Kidney glomerular epithelial cell (primary cell): ENCODE measurements at regions not wholly inside any gene's neighbourhood (a gene's known extent, or its start where the extent isn't known, plus 50 kb on each side); places are given as distances from the start of the nearest gene placed in this dataset.
"Not testable (repeated sequence)": the region's sequence is repeated elsewhere in the genome, so short reads cannot be mapped to it uniquely, and the experiment has no call there.

Experiments
- DNase-seq: peaks from one replicate; lab custom pipeline; 2025; lab: John Stamatoyannopoulos, UW

- no peak for DNase-seq
Measured at GRCh38 chr2:241957276-241957675, 87.7 kb downstream of the RTP5 start.

GRCh38 chr2:241958818-241959545 is 89.5 kb downstream of the RTP5 start:
- DNase-seq: no peak

GRCh38 chr2:241959751-241960269 is 90.3 kb downstream of the RTP5 start:
- no peak for DNase-seq

DNA sequence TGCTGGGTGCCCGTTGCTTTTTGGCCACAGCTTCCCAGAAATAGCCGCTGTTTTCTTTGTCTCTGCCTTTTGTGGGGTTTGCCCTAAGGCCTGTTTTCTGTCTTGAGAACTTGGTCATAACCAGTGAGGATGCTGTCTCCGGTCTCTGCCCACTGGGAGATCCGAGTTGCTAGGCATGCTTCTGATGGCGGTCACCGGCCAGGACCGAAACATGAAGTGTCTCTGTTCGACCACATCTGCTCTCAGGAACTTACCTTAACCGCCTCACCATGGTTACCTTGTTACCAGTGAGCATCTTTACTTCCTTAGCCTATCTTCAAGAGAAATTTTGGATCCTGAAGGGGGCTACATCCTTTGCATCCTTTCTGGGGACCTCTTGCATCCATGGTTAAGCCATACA is 91.9 kb downstream of the RTP5 start:
- no peak for DNase-seq

GRCh38 chr2:241964133-241964532 is 94.6 kb downstream of the RTP5 start:
- DNase-seq: no peak

DNA sequence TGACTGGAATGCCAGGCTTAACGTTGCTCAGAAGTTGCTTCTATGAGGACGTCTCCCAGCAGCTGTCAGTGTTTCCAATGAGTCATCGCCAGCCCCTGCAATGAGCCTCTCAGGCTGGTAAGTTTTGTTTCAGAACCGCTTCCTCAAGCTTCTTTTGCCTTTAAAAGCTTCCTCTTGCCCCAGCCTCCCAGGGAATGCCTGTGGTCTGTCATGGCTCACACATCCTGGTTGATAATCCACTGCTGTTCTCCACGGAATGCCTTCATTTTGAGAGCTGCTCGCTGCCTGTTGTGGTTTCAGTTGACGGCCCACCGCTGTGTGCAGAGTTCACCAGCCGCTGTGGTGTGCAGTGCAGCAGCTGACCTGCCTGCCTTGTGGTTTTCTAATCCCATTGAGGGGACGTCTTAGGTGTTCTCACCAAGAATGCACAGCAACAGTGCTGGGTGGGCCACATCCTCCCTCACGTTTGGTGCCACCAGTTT is 96.4 kb downstream of the RTP5 start:
- peak; percentile 95 for DNase-seq

DNA sequence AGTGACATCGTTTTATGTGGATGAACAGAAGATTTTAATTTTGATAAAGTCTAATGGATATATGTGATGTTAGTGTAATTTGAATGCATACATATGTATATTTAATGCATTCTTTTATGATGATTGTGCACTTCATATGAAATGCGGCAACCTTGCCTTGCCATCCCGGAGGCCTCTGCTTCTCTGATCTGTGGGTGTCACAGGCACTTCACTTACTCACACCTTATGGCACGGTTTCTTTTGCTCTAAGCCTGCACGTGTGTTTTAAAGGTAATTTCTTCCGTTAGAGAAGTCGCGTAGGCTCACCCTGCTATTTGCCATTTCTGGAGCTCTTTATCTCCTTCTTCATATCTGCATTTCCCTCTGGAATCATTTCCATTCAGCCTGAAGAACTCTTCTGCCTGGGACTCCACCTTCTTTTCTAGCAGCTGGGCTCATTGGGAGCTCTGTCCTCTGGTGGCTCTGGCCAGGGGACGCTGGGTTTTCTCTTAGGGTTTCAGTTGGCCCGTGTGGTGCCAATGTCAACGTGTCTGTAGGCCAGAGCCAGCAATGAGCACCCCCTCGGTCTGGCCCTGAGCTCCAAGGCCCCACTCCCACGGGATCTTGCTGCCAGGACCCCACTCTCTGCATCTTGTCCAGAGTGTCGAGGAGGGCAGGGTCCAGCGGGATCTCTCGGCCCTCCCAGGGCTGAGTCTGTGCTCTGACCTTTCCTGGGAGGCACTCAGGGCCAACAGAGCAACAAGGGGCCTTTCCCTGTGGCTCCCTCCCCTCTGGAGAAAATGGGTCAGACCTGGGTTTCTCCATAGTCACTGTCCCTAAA is 97.3 kb downstream of the RTP5 start:
- no peak for DNase-seq

DNA sequence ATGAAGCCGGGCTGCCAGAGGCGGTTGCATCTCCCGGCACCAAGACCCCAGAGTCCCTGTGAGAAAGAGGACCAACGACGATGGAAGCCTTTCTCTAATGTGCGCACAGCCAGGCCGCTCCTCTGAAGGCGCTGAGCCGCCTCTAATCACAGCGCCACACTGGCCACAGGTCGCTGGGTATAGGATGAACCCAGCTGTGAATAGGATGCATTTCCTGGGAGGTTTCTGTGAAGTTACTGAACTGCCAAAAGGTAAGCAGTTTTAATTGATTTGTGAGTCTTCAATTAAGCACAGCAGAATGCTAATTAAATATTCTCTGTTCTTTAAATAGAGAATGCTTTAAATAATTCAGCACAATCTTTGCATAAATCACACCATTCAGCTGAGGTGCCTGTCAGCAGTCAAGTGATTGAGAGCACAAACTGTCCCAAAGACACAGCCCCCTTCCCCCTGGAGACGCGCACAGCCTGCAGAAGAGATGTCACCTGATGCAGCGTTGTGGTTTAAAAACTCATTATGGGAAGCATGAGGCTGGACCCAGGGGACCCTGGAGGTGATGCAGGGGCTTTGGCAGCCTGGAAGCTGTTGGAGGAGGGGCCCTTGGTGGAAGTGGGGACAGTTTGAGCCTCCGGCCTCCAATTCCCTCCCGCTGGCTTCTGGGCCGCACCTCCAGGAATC is 98.1 kb downstream of the RTP5 start:
- no peak for DNase-seq

DNA sequence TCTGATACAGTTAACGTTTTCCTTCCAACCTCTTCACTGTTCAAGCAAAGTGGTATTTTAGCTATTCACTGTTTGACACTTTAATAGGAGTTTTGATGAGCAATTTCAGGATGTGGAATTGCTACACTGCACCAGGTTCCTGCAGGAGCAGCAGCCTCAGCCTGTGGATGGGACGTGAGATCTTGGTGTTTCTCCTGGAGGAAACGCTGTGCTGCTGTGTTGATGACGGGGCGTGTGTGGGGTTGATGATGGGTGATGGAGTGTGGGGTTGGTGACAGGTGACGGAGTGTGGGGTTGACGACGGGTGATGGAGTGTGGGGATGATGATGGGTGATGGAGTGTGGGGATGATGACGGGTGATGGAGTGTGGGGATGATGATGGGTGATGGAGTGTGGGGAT is 98.9 kb downstream of the RTP5 start:
- DNase-seq: no peak

DNA sequence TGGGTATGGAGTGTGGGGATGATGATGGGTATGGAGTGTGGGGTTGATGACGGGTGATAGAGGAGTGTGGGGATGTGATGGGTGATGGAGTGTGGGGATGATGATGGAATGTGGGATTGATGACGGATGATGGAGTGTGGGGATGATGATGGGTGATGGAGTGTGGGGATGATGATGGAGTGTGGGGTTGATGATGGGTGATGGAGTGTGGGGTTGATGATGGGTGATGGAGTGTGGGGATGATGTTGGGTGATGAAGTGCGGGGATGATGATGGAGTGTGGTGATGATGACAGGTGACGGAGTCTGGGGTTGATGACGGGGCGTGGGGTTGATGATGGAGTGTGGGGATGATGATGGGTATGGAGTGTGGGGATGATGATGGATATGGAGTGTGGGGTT is 99.7 kb downstream of the RTP5 start:
- DNase-seq: not testable (repeated sequence)

GRCh38 chr2:241970716-241971115 is 101.2 kb downstream of the RTP5 start:
- no peak for DNase-seq

GRCh38 chr2:241974096-241974495 is 104.6 kb downstream of the RTP5 start:
- DNase-seq: no peak

DNA sequence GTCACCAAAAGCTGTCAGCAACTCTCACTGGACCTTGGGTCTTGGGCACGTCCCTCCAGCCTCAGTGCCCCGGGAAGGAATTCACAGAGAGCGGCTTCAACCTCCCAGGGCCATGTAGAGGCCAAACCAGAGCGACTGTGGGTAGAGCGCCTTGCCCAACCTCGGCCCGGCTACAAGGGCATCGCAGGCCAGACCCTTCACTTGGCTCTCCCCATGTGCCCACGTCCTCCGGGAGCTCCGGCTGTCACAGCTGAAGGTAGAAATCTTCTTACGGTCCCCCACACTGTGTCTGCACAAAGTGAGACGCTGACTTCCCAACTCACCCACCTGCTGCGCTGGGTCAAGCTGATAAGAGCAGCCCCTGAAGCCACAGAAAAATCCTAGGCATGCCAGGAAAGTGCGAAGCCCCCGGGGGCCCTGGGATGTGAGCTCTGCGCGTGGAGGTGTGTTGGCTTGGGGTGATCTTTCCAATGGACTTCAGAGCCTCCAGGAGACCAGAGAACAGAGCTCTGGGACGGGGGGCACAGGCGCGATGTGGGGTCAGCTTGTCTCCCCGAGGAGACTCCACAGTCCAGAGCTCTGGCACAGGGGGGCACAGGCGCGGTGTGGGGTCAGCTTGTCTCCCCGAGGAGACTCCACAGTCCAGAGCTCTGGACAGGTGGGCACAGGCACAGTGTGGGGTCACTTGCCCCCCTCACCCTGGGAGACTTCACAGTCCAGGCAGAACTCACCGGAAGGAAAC is 105.5 kb downstream of the RTP5 start:
- DNase-seq: no peak

DNA sequence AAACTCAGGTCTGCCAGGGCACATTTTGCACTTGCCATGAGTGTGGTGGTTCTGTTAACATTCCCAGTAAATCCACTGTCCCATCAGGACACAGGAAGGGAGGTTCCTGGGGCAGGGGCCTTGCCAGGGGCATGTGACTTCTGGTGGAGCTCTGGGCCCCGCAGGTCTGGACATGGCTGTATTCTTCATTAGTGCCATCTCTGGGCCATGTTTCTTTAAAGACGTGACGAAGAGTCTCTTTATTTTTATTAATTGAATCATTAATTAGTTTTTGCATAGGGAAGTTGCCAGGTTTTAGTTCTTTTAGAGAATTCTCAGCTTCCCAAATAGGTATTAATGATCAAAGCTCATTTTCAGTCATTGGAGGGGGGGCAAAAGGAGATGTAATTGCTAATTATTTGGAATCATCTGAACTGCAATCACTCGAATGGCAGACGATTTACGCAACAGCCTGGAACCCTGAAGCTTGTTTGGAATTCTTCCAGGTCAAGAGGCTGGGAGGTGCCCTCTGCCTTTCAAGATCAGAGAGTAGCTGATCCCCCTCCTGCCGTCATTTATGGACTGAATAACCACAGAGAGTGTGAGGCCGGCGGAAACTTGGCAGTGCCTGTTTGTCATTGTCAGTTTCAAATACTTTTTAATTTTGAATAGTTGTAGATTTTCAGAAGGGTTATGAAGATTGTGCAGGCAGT is 106.2 kb downstream of the RTP5 start:
- DNase-seq: peak; percentile 8

DNA sequence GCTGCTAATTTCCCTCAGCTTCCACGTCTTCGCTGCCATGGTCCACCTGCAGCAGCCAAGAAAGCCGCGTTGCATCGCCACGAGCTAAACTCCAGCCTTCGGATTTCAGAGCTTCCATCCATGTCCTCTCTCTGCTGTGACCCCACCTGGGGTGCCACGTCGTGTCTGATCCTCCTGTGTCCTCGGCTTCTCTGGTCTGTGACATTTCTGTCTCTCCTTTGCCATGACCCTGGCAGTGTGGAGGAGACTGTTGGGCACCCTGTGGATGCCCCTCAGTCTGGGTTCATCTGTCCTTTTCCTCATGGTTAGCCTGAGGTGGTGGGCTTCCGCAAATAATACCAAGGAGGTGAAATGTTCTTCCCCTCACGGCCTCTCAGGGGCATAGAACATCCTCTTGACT is 106.8 kb downstream of the RTP5 start:
- no peak for DNase-seq

- DNase-seq: no peak
Measured at GRCh38 chr2:241977557-241978300, 108.2 kb downstream of the RTP5 start.

GRCh38 chr2:241978670-241979069 is 109.1 kb downstream of the RTP5 start:
- DNase-seq: no peak

DNA sequence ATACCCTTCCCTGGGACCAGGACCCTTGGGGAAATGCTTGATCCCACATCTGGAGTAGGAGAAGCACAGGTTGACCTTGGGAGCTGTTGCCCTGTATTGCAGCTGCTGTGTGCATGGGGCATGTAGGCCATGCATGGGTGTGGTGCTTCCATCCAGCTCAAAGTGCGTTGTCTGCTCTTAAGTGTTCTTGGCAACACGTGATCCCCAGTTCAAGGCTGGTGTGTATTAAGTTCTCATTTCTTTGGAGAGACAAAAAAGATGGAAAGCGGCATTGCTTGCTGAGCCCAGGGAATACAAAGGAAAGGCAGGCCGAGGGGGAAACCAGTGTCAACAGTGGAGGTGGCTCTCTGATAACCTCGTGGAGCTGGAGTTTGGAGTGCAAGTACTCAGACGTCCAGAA is 110.7 kb downstream of the RTP5 start:
- DNase-seq: no peak

DNA sequence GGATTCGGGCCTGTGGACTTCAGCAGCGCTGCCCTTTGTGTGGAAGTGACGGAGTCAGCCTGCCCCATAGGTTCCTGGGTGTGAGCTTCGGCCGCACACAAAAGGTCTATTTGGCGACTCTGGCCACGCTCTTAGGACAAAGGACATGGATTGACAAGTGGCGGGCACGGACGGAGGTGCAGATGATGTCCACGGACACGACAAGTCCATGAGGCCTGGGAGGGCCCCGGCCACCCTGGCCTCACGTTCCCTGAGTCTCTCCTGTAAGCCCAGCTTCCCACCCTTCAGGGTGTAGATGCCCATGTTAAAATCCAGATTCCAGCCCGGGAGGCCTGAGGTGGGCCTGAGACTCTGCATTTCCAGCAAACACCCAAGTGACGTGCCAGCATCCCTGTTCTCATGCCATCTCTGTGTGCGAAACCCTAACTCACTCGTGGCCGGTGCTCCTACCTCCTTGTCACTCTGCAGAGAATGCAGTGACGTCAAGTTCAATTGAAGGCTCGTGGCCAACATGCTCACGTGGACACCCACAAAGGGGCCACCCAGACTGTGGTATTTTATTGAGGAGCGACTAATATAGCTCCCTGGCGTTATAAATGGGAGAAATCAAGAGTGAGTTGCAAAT is 111.7 kb downstream of the RTP5 start:
- DNase-seq: no peak
